ENCODE measurements at regions not wholly inside any gene's neighbourhood (a gene's known extent, or its start where the extent isn't known, plus 50 kb on each side); places are given as distances from the start of the nearest gene placed in this dataset.

DNA sequence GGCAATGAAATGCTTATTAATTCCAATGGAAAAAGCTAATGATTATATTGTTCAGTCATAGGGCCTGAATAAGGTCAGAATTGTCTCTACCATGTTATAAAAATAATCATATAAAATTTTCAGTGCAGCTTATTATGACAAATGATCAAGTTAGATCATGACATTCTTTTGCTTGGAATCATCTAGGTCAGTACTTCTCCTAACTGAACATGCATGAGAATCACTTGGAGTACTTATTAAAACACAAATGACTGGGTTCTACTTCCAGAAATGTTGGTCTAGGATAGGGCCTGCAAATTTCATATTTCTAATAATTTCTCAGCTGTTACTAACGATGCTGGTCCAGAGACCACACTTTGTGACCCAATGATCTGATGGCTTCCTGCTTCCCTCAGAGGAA is 806.0 kb upstream of the ZNF608 start:
- TF ChIP-seq RXRA (IDR thresholded peaks at IDR 0.05) (no peak), RAD21 (IDR thresholded peaks at IDR 0.05) (no peak), EGR1 (IDR thresholded peaks at IDR 0.05; ENCODE audit: low read depth in 2 of 2) (no peak), REST (IDR thresholded peaks at IDR 0.05) (no peak), FOXA2 (IDR thresholded peaks at IDR 0.05) (no peak), HNF4A (conservative IDR thresholded peaks at IDR 0.05) (no peak), GABPA (IDR thresholded peaks at IDR 0.05 in 1 of 2, conservative IDR thresholded peaks at IDR 0.05 in 1 of 2) (no peak), CTCF (IDR thresholded peaks at IDR 0.05; ENCODE audit: low read depth, low read length, missing input control) (no peak), SP1 (IDR thresholded peaks at IDR 0.05) (no peak), NR2F2 (IDR thresholded peaks at IDR 0.05) (no peak)
- TF ChIP-seq, protein P1, sequence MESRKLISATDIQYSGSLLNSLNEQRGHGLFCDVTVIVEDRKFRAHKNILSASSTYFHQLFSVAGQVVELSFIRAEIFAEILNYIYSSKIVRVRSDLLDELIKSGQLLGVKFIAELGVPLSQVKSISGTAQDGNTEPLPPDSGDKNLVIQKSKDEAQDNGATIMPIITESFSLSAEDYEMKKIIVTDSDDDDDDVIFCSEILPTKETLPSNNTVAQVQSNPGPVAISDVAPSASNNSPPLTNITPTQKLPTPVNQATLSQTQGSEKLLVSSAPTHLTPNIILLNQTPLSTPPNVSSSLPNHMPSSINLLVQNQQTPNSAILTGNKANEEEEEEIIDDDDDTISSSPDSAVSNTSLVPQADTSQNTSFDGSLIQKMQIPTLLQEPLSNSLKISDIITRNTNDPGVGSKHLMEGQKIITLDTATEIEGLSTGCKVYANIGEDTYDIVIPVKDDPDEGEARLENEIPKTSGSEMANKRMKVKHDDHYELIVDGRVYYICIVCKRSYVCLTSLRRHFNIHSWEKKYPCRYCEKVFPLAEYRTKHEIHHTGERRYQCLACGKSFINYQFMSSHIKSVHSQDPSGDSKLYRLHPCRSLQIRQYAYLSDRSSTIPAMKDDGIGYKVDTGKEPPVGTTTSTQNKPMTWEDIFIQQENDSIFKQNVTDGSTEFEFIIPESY (IDR thresholded peaks at IDR 0.05), result no peak

DNA sequence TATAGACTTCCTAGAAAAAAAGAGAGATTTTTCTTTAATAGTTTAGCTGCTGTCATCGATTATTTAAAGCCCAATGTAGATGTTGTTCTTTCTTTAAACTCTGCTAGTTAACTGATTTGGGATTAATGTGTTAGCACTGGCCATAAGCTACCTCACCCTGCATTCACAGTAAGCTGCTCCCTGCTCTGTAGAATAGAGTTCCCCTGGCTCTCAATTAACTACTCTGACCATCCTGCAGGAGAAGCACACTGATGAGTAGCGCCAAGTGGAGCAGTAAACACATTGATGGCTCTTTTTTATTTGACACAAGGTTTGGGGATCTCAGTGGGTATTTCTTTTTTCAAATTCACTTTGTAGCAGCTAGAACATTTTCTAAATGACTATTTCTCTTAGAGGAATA is 807.9 kb upstream of the ZNF608 start:
- no peak overlapping the region for H3K9ac ChIP-seq (ENCODE audit: low read depth in 1 of 2, low read length in 2 of 2)
- 86% methylated on average over 2 of the region's 2 CpGs for WGBS
- no peak for DNase-seq (ENCODE audit: low spot score)
- no peak for TF ChIP-seq RXRA (IDR thresholded peaks at IDR 0.05)
- no peak for TF ChIP-seq GABPA (IDR thresholded peaks at IDR 0.05 in 1 of 2, conservative IDR thresholded peaks at IDR 0.05 in 1 of 2)
- TF ChIP-seq HNF4G (IDR thresholded peaks at IDR 0.05), result no peak
- no peak for TF ChIP-seq RAD21 (IDR thresholded peaks at IDR 0.05)
- TF ChIP-seq, protein P1 (IDR thresholded peaks at IDR 0.05), result no peak
- TF ChIP-seq CTCF (IDR thresholded peaks at IDR 0.05; ENCODE audit: low read depth, low read length, missing input control), result no peak
- TF ChIP-seq TAF1 (conservative IDR thresholded peaks at IDR 0.05), result no peak
- TF ChIP-seq EGR1 (IDR thresholded peaks at IDR 0.05; ENCODE audit: low read depth in 2 of 2), result no peak
- no peak for TF ChIP-seq YY1 (IDR thresholded peaks at IDR 0.05)
- TF ChIP-seq, protein P2, sequence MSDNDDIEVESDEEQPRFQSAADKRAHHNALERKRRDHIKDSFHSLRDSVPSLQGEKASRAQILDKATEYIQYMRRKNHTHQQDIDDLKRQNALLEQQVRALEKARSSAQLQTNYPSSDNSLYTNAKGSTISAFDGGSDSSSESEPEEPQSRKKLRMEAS (IDR thresholded peaks at IDR 0.05), result no peak
- TF ChIP-seq NR2F2 (IDR thresholded peaks at IDR 0.05), result no peak
- TF ChIP-seq FOXA1 (IDR thresholded peaks at IDR 0.05), result no peak
- no peak for TF ChIP-seq ATF3 (IDR thresholded peaks at IDR 0.05)
- TF ChIP-seq FOXA2 (IDR thresholded peaks at IDR 0.05), result no peak
- no peak for TF ChIP-seq HNF4A (conservative IDR thresholded peaks at IDR 0.05)
- TF ChIP-seq JUND (IDR thresholded peaks at IDR 0.05), result no peak
- TF ChIP-seq SP1 (IDR thresholded peaks at IDR 0.05), result no peak

More for the DNA sequence above, 806.0 kb upstream of the ZNF608 start:
- DNase-seq (ENCODE audit: low spot score), result no peak
- H3K9me3 ChIP-seq (ENCODE audit: control insufficient read depth in 4 of 4, low read length in 3 of 4), result no peaks in the 10 kb centered on the region
- H3K4me1 ChIP-seq (ENCODE audit: control insufficient read depth in 4 of 4, insufficient read depth in 4 of 4, low read length in 3 of 4), result no peaks in the 10 kb centered on the region
- H3K9ac ChIP-seq (ENCODE audit: low read depth in 1 of 2, low read length in 2 of 2), result no peak overlapping the region
- WGBS, result 62% methylated on average over 1 of the region's 1 CpG
- no peak overlapping the region for H3K27ac ChIP-seq (ENCODE audit: low read depth in 1 of 2, low read length in 2 of 2)
- H3K36me3 ChIP-seq (ENCODE audit: control insufficient read depth in 4 of 4, insufficient read depth in 3 of 4, low read depth in 1 of 4, low read length in 3 of 4), result no peaks in the 10 kb centered on the region
- H3K4me3 ChIP-seq (ENCODE audit: low read depth in 1 of 3, low read length in 3 of 3), result no peak overlapping the region
- H3K27me3 ChIP-seq (ENCODE audit: control insufficient read depth in 4 of 4, insufficient read depth in 4 of 4, low read length in 3 of 4), result no peaks in the 10 kb centered on the region

More for the DNA sequence above, 807.9 kb upstream of the ZNF608 start:
- H3K9me3 ChIP-seq (ENCODE audit: control insufficient read depth in 4 of 4, low read length in 3 of 4), result no peaks in the 10 kb centered on the region
- no peak overlapping the region for H3K4me3 ChIP-seq (ENCODE audit: low read depth in 1 of 3, low read length in 3 of 3)
- H3K4me1 ChIP-seq (ENCODE audit: control insufficient read depth in 4 of 4, insufficient read depth in 4 of 4, low read length in 3 of 4), result no peaks in the 10 kb centered on the region
- no peaks in the 10 kb centered on the region for H3K36me3 ChIP-seq (ENCODE audit: control insufficient read depth in 4 of 4, insufficient read depth in 3 of 4, low read depth in 1 of 4, low read length in 3 of 4)
- H3K27me3 ChIP-seq (ENCODE audit: control insufficient read depth in 4 of 4, insufficient read depth in 4 of 4, low read length in 3 of 4), result no peaks in the 10 kb centered on the region
- no peak overlapping the region for H3K27ac ChIP-seq (ENCODE audit: low read depth in 1 of 2, low read length in 2 of 2)

Data from liver (tissue), 8 donors.